ENCODE measurements at regions not wholly inside any gene's neighbourhood (a gene's known extent, or its start where the extent isn't known, plus 50 kb on each side); places are given as distances from the start of the nearest gene placed in this dataset.

- no peak for TF ChIP-seq TSHZ1 (CRISPR knock-in tag; IDR thresholded peaks at IDR 0.05)
- no peak for TF ChIP-seq CREBBP (IDR thresholded peaks at IDR 0.05; ENCODE audit: low read depth, low read length)
- TF ChIP-seq ZNF280A (IDR thresholded peaks at IDR 0.05; ENCODE audit: low read depth, partially characterized antibody): no peak
- no peak for TF ChIP-seq ETV5 (CRISPR knock-in tag; IDR thresholded peaks at IDR 0.05; ENCODE audit: low read depth)
- no peak for TF ChIP-seq MNT (conservative IDR thresholded peaks at IDR 0.05)
Observed at GRCh38 chr5:173719731-173720082, 103.3 kb upstream of the BOD1 start (continued).

Measured in K562 (cell line).